GM19328 (cell line): ENCODE measurements at regions not wholly inside any gene's neighbourhood (a gene's known extent, or its start where the extent isn't known, plus 50 kb on each side); places are given as distances from the start of the nearest gene placed in this dataset.
A peak's percentile ranks its signal among the peaks of the same experiment; 100 is the strongest.
"Not testable (repeated sequence)": the region's sequence is repeated elsewhere in the genome, so short reads cannot be mapped to it uniquely, and the experiment has no call there.

Experiments
- ATAC-seq: cut with Tn5 transposase; IDR thresholded peaks from one replicate; pipeline ENCODE4 v1.9.1; 2021; ENCODE audit warnings: mild to moderate bottlenecking, moderate library complexity; ENCODE audit not compliant: unreplicated experiment

DNA sequence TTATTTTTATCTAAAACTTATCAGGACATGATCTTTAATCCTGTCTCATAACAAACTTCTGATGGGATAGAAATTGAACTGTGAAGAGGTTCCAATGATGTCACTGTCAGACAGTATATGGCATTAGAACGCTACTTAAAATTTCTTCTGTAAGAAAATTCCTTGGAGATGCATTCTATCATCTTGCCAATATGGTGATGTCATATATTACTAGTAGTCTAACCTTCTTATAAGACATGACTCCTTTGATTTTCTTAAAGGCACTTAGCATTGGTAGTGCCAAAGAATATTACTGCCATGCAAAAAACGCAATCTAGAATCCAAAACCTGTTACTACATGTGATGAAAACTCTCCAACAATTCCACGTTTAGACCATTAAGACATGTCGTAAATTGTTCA lies 131.1 kb downstream of the SLC25A46 start:
- no peak for ATAC-seq

DNA sequence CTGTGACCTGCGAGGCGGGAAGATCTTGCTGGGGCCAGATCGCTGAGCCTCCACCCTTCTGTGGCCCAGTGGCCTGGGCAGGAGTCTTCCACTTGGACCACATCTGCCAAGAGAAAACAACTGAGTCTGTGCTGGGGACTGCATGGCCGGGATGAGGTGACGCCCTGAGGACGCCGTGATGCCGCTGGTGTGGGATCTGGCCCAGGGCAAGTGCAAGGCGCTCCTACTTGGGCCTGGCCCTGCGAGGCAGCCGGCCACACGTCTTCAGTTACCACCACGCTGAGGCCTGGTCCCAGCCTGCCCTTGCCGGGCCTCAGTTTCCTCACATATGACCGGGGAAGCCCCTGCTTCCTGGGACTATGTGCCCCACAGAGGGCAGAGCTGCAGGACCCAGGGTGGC lies 133.4 kb downstream of the SLC25A46 start:
- no peak for ATAC-seq

- no peak for ATAC-seq
These were observed 134.2 kb downstream of the SLC25A46 start for GRCh38 chr5:110872963-110873362.

GRCh38 chr5:110873773-110874437 lies 135.1 kb downstream of the SLC25A46 start:
- ATAC-seq = no peak

- not testable (repeated sequence) for ATAC-seq
These were observed 136.3 kb downstream of the SLC25A46 start for GRCh38 chr5:110875115-110875514.

GRCh38 chr5:110878115-110878514 lies 139.3 kb downstream of the SLC25A46 start:
- ATAC-seq = no peak

DNA sequence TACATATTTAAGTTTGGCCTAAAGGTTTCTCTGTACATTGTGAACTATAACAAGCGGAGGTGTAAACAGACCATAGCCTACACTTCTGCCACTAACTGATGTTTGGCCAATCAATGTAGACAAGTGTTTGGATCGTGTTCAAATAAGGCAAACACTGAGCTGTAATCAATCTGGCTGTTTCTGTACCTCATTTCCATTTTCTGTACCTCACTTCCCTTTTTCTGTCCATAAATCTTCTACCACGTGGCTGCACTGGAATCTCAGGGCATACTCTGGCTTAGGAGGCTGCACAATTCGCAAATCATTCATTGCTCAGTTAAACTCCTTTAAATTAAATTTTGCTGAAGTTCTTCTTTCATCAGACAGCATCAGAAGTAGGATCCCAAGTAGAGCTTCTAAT lies 140.9 kb downstream of the SLC25A46 start:
- no peak for ATAC-seq

- ATAC-seq = no peak
These were observed 141.6 kb downstream of the SLC25A46 start for GRCh38 chr5:110880413-110880812.

DNA sequence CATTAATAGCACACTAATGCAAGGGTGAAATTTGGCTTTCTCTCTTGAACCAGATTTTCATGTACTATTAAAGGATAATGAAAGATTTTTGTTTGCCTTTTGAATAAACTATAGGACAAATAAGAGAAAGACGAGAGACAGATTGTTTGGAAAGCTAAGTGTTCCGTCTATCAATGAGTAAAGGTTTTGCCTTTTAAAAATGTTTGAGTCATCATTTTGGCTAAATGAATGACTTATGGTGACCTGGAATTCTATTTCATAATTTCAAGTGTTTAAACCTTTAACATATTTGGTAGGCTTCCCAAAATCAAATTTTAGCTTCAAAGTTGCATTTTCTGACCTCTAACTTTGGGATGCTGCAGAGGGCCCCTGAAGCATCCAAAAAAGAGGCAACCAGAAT lies 145.2 kb downstream of the SLC25A46 start:
- ATAC-seq = no peak

DNA sequence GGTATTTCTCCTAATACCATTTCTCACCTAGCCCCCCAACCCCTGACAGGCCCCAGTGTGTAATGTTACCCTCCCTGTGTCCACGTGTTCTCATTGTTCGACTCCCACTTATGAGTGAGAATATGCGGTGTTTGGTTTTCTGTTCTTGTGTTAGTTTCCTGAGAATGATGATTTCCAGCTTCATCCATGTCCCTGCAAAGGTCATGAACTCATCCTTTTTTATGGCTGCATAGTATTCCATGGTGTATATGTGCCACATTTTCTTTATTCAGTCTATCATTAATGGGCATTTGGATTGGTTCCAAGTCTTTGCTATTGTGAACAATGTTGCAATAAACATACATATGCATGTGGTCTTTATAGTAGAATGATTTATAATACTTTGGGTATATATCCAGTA lies 148.4 kb downstream of the SLC25A46 start:
- ATAC-seq = not testable (repeated sequence)

GRCh38 chr5:110893854-110894483 lies 155.2 kb downstream of the SLC25A46 start:
- not testable (repeated sequence) for ATAC-seq

DNA sequence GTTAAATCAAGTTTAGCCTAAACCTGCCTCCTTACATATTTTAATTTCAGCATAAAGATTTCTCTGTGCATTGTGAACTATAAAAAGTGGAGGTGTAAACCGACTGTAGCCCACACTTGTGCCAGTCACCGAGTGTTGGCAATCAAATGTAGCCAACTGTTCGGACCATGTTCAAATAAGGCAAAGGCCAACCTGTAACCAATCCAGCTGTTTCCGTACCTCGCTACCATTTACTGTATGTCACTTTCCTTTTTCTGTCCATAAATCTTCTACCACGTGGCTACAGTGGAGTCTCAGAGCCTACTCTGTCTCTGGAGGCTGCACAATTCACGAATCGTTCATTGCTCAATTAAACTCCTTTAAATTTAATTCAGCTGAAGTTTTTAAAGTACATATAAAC lies 156.0 kb downstream of the SLC25A46 start:
- no peak for ATAC-seq

DNA sequence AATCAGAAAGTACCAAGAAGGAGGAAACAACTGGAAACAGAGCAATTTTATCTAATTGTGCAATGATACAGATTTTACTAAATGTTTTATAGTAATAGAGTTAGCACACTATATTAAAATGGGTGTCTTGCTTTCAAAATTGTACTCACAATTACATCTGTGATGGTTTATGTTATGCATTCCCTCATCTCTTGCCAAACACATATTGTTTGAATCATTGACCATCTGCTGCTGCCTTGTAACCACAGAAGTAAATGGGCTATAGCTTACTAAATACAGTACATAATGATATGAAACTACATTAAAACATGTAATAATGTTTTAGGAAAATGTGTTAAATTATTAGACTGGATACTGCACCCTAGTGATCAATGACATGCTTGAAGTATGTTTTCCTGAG lies 158.1 kb downstream of the SLC25A46 start:
- ATAC-seq = no peak

GRCh38 chr5:110899566-110900412 lies 161.0 kb downstream of the SLC25A46 start:
- peak; percentile 63 for ATAC-seq

GRCh38 chr5:110900829-110901228 lies 162.0 kb downstream of the SLC25A46 start:
- ATAC-seq = no peak

DNA sequence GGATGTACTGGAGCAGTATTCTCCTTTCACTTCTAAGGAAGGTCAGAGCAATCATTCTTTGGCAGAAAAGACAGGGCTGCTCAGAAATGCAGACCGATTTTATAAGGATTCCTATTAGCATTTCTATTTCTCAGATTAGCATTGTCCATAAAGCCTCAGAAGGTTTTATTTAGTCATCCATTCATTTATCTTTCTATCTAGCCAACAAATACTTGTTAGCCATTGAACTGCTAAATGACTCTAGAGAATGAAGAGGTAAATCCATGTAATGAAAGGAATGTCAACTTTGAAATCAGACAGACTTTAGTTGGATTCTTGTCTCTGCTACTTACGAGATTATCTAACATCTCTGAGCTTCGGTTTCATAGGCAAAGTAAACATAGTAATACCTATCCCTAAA lies 165.2 kb downstream of the SLC25A46 start:
- ATAC-seq = no peak

DNA sequence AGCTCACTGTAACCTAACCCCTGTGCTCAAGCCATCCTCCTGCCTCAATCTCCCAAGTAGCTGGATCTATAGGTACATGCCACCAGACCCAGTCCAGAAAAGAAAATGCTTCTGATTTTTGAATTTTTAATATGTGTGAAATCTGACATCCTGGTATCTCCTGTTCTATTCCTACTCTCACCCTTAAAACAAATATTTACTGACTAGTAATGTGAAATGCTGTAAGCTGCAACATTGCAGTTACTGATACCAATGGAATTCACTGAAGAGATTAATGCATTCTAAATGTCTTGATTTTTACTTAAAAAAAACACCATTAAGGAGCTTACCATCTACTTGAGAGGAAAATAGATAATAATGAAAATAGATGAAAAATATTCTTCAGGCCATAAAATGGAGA lies 162.7 kb upstream of the TSLP start:
- ATAC-seq = no peak

- no peak for ATAC-seq
These were observed 162.1 kb upstream of the TSLP start for GRCh38 chr5:110909415-110909814.

DNA sequence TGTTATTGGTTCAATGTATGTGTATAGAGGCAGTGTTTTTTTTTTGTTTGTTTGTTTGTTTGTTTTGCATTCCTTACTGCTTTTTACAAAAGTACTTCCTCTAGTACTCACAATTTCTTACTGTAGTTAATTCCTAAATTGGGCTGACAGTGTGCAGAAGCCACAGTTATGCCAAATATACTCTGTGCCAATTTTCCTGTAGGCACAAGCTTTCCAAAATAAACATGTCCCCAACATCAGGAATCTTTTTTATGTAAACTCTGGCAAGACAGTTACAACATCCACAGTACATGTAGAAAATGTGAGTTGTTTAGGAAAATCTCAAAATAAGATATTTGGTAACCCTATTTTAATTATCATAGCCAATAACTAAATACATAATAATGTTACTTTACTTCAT lies 161.6 kb upstream of the TSLP start:
- no peak for ATAC-seq

GRCh38 chr5:110913221-110913620 lies 158.3 kb upstream of the TSLP start:
- no peak for ATAC-seq

DNA sequence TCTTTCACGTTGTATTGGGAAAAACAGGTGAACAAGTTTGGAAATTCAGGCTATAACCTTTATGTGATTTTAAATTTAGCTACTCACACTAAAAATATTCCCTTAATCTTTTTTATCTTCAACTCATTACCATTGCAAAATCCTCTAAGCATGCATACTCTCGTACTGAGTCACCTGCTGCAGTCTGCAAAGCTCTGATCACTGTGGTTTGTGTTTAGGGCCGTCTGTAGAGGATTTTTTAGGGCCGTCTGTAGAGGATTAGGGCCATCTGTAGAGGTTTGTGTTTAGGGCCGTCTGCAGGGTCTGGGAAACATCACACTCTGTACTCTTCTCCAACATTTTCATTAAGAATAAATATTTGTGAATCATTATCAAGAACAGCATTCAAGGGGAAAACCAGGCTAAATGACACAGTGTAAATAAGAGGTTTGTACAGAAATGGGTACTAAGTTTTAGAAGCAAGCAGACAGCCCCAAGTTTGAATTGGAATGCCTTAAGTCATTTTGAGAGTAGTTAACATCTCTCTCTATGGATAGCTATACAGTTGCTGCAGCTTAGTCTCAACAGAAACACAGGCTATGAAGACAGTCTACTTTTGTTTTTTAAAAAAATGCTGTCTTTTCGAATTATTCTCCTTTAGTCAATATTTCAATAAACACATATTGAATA lies 155.0 kb upstream of the TSLP start:
- no peak for ATAC-seq
